ENCODE measurements at regions not wholly inside any gene's neighbourhood (a gene's known extent, or its start where the extent isn't known, plus 50 kb on each side); places are given as distances from the start of the nearest gene placed in this dataset.
"Not testable (repeated sequence)": the region's sequence is repeated elsewhere in the genome, so short reads cannot be mapped to it uniquely, and the experiment has no call there.

- no peak for DNase-seq (ENCODE audit: low read depth)
Observed at GRCh38 chr7:35909870-35910357, 109.1 kb downstream of the SEPTIN7 start.

GRCh38 chr7:35910621-35911020, 109.8 kb downstream of the SEPTIN7 start:
- not testable (repeated sequence) for DNase-seq (ENCODE audit: low read depth)

GRCh38 chr7:35913350-35913749, 112.5 kb downstream of the SEPTIN7 start:
- not testable (repeated sequence) for DNase-seq (ENCODE audit: low read depth)

- not testable (repeated sequence) for DNase-seq (ENCODE audit: low read depth)
Observed at GRCh38 chr7:35914214-35914613, 113.4 kb downstream of the SEPTIN7 start.

DNA sequence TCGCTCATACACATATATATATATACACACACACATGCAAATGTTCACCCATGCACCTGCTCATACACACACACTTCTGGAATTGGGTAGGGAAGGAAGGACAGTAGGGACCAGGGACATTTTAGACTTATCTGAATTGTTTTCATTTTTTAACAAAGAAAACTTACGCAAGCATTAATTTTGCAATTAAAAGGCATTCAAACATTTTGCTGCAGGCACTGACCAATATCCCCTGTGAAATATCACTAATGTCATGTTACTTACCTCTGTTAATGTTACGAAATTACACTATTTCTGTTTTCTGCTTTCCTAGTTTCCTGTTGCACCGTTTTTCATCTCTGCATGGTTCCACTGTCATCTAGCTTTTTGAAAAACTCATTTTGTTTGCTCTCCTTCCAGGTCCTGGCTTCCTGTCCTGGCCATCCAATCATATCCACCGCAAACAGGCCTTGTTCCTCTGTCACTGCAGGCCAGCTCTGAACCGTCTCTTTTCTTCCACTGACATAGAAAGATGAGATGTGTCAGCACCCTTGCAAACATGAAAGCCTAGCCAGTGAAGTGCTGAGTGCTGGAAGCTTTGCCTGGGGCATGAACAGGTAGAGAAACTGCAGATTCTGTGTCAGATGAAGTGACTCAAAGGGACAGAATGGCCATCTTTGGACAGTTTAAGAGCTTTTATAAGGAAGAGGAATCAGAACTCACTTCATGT, 114.5 kb downstream of the SEPTIN7 start:
- DNase-seq (ENCODE audit: low read depth): not testable (repeated sequence)

- not testable (repeated sequence) for DNase-seq (ENCODE audit: low read depth)
Observed at GRCh38 chr7:35918217-35918616, 117.4 kb downstream of the SEPTIN7 start.

DNA sequence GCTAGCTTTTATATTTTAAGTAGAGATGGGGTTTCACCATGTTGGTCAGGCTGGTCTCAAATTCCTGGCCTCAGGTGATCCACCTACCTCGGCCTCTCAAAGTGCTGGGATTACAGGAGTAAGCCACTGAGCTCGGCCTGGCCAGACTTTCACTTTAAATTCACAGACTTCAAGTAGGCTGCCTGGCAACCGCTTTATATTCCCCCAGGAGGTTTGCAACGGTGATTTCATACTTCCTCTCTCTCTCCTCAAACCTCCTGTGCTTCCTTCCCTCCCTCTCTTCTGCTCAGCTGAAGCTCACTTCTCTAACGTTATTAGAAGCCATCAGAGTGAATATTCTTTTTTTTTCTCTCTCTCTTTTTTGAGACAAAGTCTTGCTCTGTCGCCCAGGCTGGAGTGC, 118.8 kb downstream of the SEPTIN7 start:
- DNase-seq (ENCODE audit: low read depth): not testable (repeated sequence)

GRCh38 chr7:35921338-35921737, 120.5 kb downstream of the SEPTIN7 start:
- DNase-seq (ENCODE audit: low read depth): not testable (repeated sequence)

GRCh38 chr7:35924668-35925067, 123.8 kb downstream of the SEPTIN7 start:
- not testable (repeated sequence) for DNase-seq (ENCODE audit: low read depth)

DNA sequence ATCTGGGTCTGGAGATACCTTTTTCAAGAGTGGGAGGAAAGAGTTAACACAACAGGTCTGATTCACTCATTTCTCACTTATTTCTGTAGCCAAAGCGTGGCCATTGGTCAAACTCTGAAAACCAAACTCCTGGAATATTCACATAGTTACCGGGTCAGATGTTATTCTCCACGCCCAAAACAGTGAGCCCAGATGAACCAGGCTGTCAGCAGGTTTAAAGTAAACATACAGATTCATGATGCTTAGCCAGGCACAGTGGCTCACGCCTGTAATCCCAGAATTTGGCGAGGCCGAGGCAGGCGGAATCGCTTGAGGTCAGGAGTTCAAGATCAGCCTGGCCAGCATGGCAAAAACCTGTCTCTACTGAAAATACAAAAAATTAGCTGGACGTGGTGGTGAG, 126.1 kb downstream of the SEPTIN7 start:
- not testable (repeated sequence) for DNase-seq (ENCODE audit: low read depth)

GRCh38 chr7:35931134-35931533, 130.3 kb downstream of the SEPTIN7 start:
- not testable (repeated sequence) for DNase-seq (ENCODE audit: low read depth)

- DNase-seq (ENCODE audit: low read depth): not testable (repeated sequence)
Observed at GRCh38 chr7:35931551-35931950, 130.7 kb downstream of the SEPTIN7 start.

DNA sequence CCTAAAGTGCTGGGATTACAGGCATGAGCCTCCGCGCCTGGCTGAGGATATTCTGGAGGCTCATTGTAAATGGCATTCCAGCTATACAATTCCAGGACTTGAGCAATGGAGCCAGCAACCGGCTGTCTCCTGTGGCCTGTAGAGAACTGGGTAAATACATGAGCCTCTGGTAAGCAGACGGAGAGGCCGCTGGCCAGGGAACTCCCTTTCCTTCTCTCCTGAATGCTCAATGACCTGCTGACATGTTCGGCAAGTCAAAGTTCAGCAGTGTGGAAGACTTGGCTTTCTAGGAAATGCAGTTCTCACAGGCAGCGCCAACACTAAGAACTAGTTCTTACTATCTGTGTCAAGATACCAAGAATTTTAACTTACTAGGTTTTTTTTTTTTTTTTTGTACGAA, 139.8 kb downstream of the SEPTIN7 start:
- not testable (repeated sequence) for DNase-seq (ENCODE audit: low read depth)

GRCh38 chr7:35945621-35946020, 144.8 kb downstream of the SEPTIN7 start:
- not testable (repeated sequence) for DNase-seq (ENCODE audit: low read depth)

- not testable (repeated sequence) for DNase-seq (ENCODE audit: low read depth)
Observed at GRCh38 chr7:35955735-35956134, 154.9 kb downstream of the SEPTIN7 start.

DNA sequence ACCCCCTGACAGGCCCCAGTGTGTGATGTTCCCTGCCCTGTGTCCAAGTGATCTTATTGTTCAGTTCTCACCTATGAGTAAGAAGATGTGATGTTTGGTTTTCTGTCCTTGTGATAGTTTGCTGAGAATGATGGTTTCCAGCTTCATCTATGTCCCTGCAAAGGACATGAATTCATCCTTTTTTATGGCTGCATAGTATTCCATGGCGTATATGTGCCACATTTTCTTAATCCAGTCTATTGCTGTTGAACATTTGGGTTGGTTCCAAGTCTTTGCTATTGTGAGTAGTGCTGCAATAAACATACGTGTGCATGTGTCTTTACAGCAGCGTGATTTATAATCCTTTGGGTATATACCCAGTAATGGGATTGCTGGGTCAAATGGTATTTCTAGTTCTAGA, 156.1 kb downstream of the SEPTIN7 start:
- DNase-seq (ENCODE audit: low read depth): not testable (repeated sequence)

DNA sequence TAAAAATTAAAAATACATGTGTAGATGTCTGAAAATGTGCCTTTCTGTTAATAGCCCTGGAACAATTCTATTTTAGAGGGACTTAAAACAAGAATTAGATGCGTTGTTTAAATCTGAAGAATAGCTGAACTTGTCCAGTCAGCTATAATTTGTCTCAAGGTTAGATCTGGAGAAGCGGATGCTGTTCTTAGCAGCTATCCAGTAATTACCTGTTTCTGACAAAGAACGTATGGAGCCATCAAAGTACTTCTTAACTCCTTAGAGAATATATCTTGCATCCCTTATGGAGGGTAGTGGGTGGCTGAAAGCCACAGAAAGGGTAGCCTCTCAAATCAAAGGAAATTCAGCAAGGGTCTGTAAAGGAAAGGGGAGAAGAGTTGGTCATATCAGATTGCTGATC, 160.4 kb downstream of the SEPTIN7 start:
- DNase-seq (ENCODE audit: low read depth): not testable (repeated sequence)

DNA sequence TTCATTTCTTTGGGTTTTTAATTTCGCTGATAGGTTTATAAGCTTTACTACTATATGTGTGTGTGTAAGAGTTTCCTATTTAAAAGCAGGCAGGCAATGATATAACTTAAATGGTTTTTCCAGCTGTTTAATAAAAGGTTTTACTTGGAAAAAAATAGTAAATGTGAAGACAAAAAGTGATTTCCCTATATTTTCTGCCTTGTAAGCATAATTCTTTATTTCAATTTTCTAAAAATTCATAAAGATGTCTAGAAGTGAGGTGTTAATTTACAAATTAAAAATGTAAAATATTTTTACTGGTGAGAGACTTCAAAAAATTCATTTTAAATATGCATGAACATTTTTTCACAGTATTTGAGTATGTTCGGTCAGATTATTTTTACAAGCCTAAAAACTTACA, 161.8 kb downstream of the SEPTIN7 start:
- not testable (repeated sequence) for DNase-seq (ENCODE audit: low read depth)

GRCh38 chr7:35967366-35968139, 166.7 kb downstream of the SEPTIN7 start:
- no peak for DNase-seq (ENCODE audit: low read depth)

DNA sequence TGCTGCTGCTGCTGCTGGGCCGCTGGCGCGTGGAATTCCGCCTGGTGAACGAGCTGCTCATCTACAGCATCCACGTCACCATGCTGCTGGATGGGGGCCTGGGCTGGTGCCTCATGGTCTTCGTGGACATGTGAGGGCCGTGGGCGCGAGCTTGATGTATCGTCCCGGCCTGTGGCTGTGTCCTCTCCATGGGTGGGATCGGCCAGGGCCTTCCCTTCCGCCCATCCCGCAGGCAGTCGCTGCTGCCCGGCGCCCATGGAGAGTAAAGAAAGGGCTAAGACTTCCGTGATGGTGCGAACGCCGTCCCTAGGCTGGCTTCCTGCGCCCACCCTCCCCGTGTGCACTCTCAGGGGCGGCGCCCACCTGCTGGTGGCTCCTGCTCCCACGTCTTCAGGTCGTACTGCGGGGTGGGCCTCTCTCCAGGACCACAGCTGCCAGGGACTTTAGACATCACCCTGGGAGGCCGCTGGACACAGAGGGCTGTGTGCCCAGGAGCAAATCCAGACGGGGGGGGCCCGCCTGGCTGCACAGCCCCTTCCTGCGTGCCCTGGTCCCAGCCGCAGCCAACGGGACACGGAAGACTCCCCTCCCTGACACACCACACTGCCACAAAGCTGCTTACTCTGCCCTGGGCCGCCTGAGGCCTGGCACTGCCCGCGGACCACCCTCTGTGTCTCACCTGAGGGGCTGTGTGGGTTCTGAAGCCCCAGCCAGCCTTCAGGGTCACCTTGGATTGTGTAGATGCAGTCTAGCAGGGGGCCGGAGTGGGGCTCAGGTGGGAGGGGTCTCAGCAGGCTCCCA, 167.5 kb downstream of the SEPTIN7 start:
- DNase-seq (ENCODE audit: low read depth): no peak

- DNase-seq (ENCODE audit: low read depth): no peak
Observed at GRCh38 chr7:35969066-35969465, 168.2 kb downstream of the SEPTIN7 start.

GRCh38 chr7:35970458-35970857, 169.6 kb downstream of the SEPTIN7 start:
- no peak for DNase-seq (ENCODE audit: low read depth)

Data from activated T-helper 1 cell treated with Interleukin-2 at 50 U/mL for 16 hours (primary cell).